ENCODE measurements at regions not wholly inside any gene's neighbourhood (a gene's known extent, or its start where the extent isn't known, plus 50 kb on each side); places are given as distances from the start of the nearest gene placed in this dataset.

DNA sequence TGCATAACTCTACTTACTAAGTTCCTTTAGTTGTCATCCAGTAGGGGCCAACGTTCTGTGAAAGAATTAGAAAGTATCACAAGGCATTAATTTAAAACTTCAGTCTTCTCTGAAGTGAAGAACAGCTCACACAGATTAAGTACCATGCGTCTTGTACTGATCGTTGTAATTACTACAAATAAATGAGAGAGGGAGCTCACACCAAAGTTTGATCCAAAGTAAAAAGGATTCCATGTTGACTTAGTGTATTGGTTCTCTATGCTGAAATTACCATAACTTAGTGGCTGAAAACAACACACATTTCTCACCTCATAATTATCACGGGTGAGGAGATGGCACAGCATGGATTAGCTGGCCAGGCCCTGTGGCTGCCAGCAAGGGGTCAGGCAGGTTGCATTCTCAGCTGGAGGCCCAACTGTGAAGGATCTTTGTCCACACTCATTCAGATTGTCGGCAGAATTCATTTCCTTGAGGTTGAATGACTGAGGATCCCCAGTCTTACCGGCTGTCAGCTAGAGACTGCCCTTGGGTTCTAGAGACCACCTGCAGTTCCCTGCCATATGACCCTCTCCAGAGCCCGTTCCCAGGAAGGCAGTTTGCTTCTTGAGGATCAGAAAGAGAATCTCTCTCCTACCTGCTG, 169.1 kb downstream of the YTHDC2 start (continued):
- TF ChIP-seq, protein P1, sequence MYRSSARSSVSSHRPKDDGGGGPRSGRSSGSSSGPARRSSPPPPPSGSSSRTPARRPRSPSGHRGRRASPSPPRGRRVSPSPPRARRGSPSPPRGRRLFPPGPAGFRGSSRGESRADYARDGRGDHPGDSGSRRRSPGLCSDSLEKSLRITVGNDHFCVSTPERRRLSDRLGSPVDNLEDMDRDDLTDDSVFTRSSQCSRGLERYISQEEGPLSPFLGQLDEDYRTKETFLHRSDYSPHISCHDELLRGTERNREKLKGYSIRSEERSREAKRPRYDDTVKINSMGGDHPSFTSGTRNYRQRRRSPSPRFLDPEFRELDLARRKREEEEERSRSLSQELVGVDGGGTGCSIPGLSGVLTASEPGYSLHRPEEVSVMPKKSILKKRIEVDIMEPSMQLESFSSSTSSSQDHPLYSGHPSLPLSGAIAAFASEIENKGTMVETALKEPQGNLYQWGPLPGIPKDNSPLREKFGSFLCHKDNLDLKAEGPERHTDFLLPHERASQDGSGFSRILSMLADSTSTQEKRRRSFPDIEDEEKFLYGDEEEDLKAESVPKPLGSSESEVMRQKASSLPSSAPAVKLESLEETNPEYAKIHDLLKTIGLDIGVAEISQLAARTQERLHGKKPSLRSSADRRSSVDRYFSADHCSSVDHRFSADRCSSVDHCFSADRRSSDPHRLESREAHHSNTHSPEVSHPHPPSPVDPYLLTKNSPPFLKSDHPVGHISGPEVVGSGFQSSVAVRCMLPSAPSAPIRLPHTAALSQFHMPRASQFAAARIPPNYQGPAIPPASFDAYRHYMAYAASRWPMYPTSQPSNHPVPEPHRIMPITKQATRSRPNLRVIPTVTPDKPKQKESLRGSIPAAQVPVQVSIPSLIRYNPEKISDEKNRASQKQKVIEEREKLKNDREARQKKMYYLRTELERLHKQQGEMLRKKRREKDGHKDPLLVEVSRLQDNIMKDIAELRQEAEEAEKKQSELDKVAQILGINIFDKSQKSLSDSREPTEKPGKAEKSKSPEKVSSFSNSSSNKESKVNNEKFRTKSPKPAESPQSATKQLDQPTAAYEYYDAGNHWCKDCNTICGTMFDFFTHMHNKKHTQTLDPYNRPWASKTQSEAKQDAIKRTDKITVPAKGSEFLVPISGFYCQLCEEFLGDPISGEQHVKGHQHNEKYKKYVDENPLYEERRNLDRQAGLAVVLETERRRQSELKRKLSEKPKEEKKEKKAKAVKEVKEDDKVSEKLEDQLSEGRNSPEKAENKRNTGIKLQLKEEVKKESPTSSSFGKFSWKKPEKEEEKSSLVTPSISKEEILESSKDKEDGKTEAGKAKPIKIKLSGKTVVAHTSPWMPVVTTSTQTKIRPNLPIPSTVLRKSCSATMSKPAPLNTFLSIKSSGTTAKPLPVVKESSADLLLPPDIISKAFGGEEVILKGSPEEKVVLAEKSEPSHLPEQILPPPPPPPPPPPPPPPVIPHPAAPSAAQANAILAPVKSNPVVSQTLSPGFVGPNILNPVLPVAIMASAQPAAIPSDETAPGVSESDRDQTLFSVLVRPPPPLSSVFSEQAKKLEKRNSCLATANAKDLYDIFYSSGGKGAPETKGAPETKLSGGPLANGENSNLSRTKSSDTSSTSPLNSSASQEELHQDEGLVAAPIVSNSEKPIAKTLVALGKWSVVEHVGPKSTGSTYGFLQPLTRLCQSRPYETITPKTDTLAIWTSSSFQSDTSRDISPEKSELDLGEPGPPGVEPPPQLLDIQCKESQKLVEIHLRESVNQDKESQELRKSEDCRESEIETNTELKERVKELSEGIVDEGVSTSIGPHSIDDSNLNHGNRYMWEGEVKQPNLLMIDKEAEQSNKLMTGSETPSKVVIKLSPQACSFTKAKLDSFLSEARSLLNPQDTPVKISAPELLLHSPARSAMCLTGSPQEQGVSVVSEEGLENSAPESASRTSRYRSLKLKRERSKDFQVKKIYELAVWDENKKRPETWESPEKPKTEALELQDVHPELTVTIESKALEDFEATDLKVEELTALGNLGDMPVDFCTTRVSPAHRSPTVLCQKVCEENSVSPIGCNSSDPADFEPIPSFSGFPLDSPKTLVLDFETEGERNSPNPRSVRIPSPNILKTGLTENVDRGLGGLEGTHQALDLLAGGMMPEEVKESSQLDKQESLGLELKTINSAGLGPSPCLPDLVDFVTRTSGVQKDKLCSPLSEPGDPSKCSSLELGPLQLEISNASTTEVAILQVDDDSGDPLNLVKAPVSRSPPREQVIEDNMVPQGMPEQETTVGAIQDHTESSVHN (IDR thresholded peaks at IDR 0.05; ENCODE audit: borderline replicate concordance in 1 of 2, low read depth in 1 of 2), result no peak
- peak in 1 of 2 experiments; percentile 50; a peak in 2 of 4 replicates for TF ChIP-seq FOXA3 (CRISPR knock-in tag; conservative IDR thresholded peaks at IDR 0.05 in 1 of 2, IDR thresholded peaks at IDR 0.05 in 1 of 2)
- no peak for TF ChIP-seq WHSC1 (IDR thresholded peaks at IDR 0.05; ENCODE audit: low read length)
- TF ChIP-seq TEAD1 (CRISPR knock-in tag; IDR thresholded peaks at IDR 0.05), result no peak
- TF ChIP-seq MTA2 (IDR thresholded peaks at IDR 0.05; ENCODE audit: low read depth), result no peak
- TF ChIP-seq, protein P2, sequence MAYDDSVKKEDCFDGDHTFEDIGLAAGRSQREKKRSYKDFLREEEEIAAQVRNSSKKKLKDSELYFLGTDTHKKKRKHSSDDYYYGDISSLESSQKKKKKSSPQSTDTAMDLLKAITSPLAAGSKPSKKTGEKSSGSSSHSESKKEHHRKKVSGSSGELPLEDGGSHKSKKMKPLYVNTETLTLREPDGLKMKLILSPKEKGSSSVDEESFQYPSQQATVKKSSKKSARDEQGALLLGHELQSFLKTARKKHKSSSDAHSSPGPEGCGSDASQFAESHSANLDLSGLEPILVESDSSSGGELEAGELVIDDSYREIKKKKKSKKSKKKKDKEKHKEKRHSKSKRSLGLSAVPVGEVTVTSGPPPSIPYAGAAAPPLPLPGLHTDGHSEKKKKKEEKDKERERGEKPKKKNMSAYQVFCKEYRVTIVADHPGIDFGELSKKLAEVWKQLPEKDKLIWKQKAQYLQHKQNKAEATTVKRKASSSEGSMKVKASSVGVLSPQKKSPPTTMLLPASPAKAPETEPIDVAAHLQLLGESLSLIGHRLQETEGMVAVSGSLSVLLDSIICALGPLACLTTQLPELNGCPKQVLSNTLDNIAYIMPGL (CRISPR knock-in tag; IDR thresholded peaks at IDR 0.05), result no peak
- TF ChIP-seq SAFB2 (IDR thresholded peaks at IDR 0.05; ENCODE audit: borderline replicate concordance, low read depth, low read length, severe bottlenecking), result no peak
- TF ChIP-seq, protein P3, sequence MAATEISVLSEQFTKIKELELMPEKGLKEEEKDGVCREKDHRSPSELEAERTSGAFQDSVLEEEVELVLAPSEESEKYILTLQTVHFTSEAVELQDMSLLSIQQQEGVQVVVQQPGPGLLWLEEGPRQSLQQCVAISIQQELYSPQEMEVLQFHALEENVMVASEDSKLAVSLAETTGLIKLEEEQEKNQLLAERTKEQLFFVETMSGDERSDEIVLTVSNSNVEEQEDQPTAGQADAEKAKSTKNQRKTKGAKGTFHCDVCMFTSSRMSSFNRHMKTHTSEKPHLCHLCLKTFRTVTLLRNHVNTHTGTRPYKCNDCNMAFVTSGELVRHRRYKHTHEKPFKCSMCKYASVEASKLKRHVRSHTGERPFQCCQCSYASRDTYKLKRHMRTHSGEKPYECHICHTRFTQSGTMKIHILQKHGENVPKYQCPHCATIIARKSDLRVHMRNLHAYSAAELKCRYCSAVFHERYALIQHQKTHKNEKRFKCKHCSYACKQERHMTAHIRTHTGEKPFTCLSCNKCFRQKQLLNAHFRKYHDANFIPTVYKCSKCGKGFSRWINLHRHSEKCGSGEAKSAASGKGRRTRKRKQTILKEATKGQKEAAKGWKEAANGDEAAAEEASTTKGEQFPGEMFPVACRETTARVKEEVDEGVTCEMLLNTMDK (IDR thresholded peaks at IDR 0.05; ENCODE audit: borderline replicate concordance, insufficient read depth, low read depth, low read length, poor library complexity, severe bottlenecking), result no peak
- TF ChIP-seq HDAC2 (IDR thresholded peaks at IDR 0.05), result no peak
- TF ChIP-seq RAD21 (CRISPR knock-in tag; conservative IDR thresholded peaks at IDR 0.05 in 1 of 2, IDR thresholded peaks at IDR 0.05 in 1 of 2), result peak in 1 of 2 experiments; percentile 43; a peak in 2 of 4 replicates
- TF ChIP-seq, protein P4, sequence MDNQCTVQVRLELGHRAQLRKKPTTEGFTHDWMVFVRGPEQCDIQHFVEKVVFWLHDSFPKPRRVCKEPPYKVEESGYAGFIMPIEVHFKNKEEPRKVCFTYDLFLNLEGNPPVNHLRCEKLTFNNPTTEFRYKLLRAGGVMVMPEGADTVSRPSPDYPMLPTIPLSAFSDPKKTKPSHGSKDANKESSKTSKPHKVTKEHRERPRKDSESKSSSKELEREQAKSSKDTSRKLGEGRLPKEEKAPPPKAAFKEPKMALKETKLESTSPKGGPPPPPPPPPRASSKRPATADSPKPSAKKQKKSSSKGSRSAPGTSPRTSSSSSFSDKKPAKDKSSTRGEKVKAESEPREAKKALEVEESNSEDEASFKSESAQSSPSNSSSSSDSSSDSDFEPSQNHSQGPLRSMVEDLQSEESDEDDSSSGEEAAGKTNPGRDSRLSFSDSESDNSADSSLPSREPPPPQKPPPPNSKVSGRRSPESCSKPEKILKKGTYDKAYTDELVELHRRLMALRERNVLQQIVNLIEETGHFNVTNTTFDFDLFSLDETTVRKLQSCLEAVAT (IDR thresholded peaks at IDR 0.05), result no peak
